SK-N-MC (cell line): ENCODE measurements at regions not wholly inside any gene's neighbourhood (a gene's known extent, or its start where the extent isn't known, plus 50 kb on each side); places are given as distances from the start of the nearest gene placed in this dataset.

Experiments used
- EZH2 ChIP-seq: fragments of 200-600 bp; sonication (generic); IDR thresholded peaks from one replicate; pipeline ENCODE4 v1.6.1; 2017; ENCODE audit warnings: antibody characterized with exemption
- POLR2AphosphoS5 ChIP-seq: IDR thresholded peaks from 2 replicates; pipeline ENCODE4 v1.6.1; 2012; ENCODE audit warnings: mild to moderate bottlenecking, low read depth, low read length, borderline replicate concordance

- TF ChIP-seq EZH2 = no peak
- no peak for TF ChIP-seq POLR2AphosphoS5
Measured at GRCh38 chrX:147537172-147537571, 374.5 kb upstream of the FMR1 start.
